H9 (cell line): ENCODE measurements at regions not wholly inside any gene's neighbourhood (a gene's known extent, or its start where the extent isn't known, plus 50 kb on each side); places are given as distances from the start of the nearest gene placed in this dataset.

Experiments used
- DNase-seq: peaks from one replicate; pipeline ENCODE4 v3.0.0-alpha.2; 2017
- H2AFZ ChIP-seq: one replicate; pipeline ENCODE4 v1.6.1; 2013; ENCODE audit warnings: mild to moderate bottlenecking, low read length, control low read depth, moderate library complexity
- H2AK5ac ChIP-seq: 2 replicates; pipeline ENCODE4 v1.6.1; 2013; ENCODE audit warnings: low read length, control low read depth, mixed read lengths; ENCODE audit not compliant: insufficient read length
- H2BK120ac ChIP-seq: one replicate; pipeline ENCODE4 v1.6.1; 2013; ENCODE audit warnings: low read depth, mild to moderate bottlenecking, low read length, control low read depth, inconsistent platforms; ENCODE audit not compliant: poor library complexity, severe bottlenecking
- H2BK12ac ChIP-seq: 2 replicates; pipeline ENCODE4 v1.6.1; 2013; ENCODE audit warnings: low read length, control low read depth, mixed read lengths, low read depth; ENCODE audit not compliant: insufficient read length
- H2BK15ac ChIP-seq: 2 replicates; pipeline ENCODE4 v1.6.1; 2013; ENCODE audit warnings: low read depth, low read length, control low read depth
- H2BK20ac ChIP-seq: one replicate; pipeline ENCODE4 v1.6.1; 2013; ENCODE audit warnings: low read depth, mild to moderate bottlenecking, low read length, control low read depth, inconsistent platforms; ENCODE audit not compliant: poor library complexity, severe bottlenecking
- H2BK5ac ChIP-seq: 2 replicates; pipeline ENCODE4 v1.6.1; 2013; ENCODE audit warnings: low read length, control low read depth, mixed read lengths; ENCODE audit not compliant: insufficient read length
- H3K14ac ChIP-seq: 2 replicates; pipeline ENCODE4 v1.6.1; 2013; ENCODE audit warnings: low read length, control low read depth; ENCODE audit not compliant: insufficient read depth
- H3K18ac ChIP-seq: 2 replicates; pipeline ENCODE4 v1.6.1; 2013; ENCODE audit warnings: low read depth, mild to moderate bottlenecking, mixed read lengths, low read length, control low read depth; ENCODE audit not compliant: insufficient read length
- H3K23ac ChIP-seq: 2 replicates; pipeline ENCODE4 v1.6.1; 2013; ENCODE audit warnings: low read length, control low read depth, mixed read lengths, low read depth; ENCODE audit not compliant: insufficient read length
- H3K23me2 ChIP-seq: 2 replicates; pipeline ENCODE4 v1.6.1; 2013; ENCODE audit warnings: low read depth, mild to moderate bottlenecking, mixed read lengths, low read length, control low read depth; ENCODE audit not compliant: insufficient read length, poor library complexity, severe bottlenecking
- H3K27ac ChIP-seq: 2 replicates; pipeline ENCODE4 v1.5.1; 2013; ENCODE audit warnings: low read length, control low read depth, mixed read lengths, low read depth; ENCODE audit not compliant: insufficient read length
- H3K27me3 ChIP-seq: 2 replicates; pipeline ENCODE4 v1.6.1; 2013; ENCODE audit warnings: low read length, control low read depth, inconsistent platforms; ENCODE audit not compliant: insufficient read depth
- H3K4ac ChIP-seq: 2 replicates; pipeline ENCODE4 v1.6.1; 2013; ENCODE audit warnings: low read depth, mild to moderate bottlenecking, control low read depth, inconsistent platforms, low read length, moderate library complexity
- H3K4me1 ChIP-seq: 2 replicates; pipeline ENCODE4 v1.6.1; 2013; ENCODE audit warnings: low read length, control low read depth, inconsistent platforms; ENCODE audit not compliant: insufficient read depth
- H3K4me2 ChIP-seq: 2 replicates; pipeline ENCODE4 v1.6.1; 2013; ENCODE audit warnings: low read length, control low read depth, mixed read lengths; ENCODE audit not compliant: insufficient read length, insufficient read depth
- H3K56ac ChIP-seq: 2 replicates; pipeline ENCODE4 v1.6.1; 2013; ENCODE audit warnings: low read depth, mild to moderate bottlenecking, mixed read lengths, low read length, control low read depth; ENCODE audit not compliant: insufficient read length
- H3K79me1 ChIP-seq: 2 replicates; pipeline ENCODE4 v1.6.1; 2013; ENCODE audit warnings: low read depth, mild to moderate bottlenecking, moderate library complexity, low read length, control low read depth, inconsistent platforms; ENCODE audit not compliant: insufficient read depth, poor library complexity, severe bottlenecking
- H3K79me2 ChIP-seq: 2 replicates; pipeline ENCODE4 v1.6.1; 2013; ENCODE audit warnings: low read length, control low read depth, inconsistent platforms; ENCODE audit not compliant: insufficient read depth
- H3K9ac ChIP-seq: 2 replicates; pipeline ENCODE4 v1.6.1; 2013; ENCODE audit warnings: low read length, control low read depth, mixed read lengths; ENCODE audit not compliant: insufficient read length; ENCODE audit errors: extremely low read depth
- H3K9me3 ChIP-seq: one replicate; pipeline ENCODE4 v1.6.1; 2013; ENCODE audit warnings: low read depth, low read length, inconsistent platforms; ENCODE audit not compliant: control insufficient read depth
- H3T11ph ChIP-seq: one replicate; pipeline ENCODE4 v1.6.1; 2013; ENCODE audit warnings: mild to moderate bottlenecking, low read length, control low read depth, inconsistent platforms
- H4K20me1 ChIP-seq: one replicate; pipeline ENCODE4 v1.6.1; 2013; ENCODE audit not compliant: control insufficient read depth, insufficient read length, insufficient read depth
- H4K5ac ChIP-seq: 2 replicates; pipeline ENCODE4 v1.6.1; 2013; ENCODE audit warnings: low read depth, mild to moderate bottlenecking, mixed read lengths, low read length, control low read depth; ENCODE audit not compliant: insufficient read length
- H4K8ac ChIP-seq: replicated peaks from 2 replicates; pipeline ENCODE4 v1.6.1; 2013; ENCODE audit warnings: low read length, control low read depth, mixed read lengths, low read depth; ENCODE audit not compliant: insufficient read length
- H4K91ac ChIP-seq: 2 replicates; pipeline ENCODE4 v1.6.1; 2013; ENCODE audit warnings: low read depth, mild to moderate bottlenecking, moderate library complexity, mixed read lengths, low read length, control low read depth; ENCODE audit not compliant: insufficient read length
- H3K27ac Mint-ChIP-seq, 3 experiments: 2 replicates in 2 of 3; 3 replicates in 1 of 3; pipeline ENCODE4 v1.8.0; 2020 to 2021; ENCODE audit warnings: mixed read lengths in 3 of 3, mild to moderate bottlenecking in 1 of 3, moderate library complexity in 1 of 3
- H3K27me3 Mint-ChIP-seq: 2 replicates; pipeline ENCODE4 v1.8.0; 2021; ENCODE audit warnings: low read depth, mild to moderate bottlenecking, moderate library complexity, mixed read lengths
- H3K36me3 Mint-ChIP-seq, 3 experiments: 2 replicates in 2 of 3; 3 replicates in 1 of 3; pipeline ENCODE4 v1.8.0; 2020 to 2021; ENCODE audit warnings: low read depth in 3 of 3, mixed read lengths in 3 of 3; ENCODE audit not compliant: insufficient read depth in 1 of 3
- H3K4me1 Mint-ChIP-seq, 2 experiments: 2 replicates each; pipeline ENCODE4 v1.8.0; 2020; ENCODE audit warnings: mixed read lengths in 2 of 2
- H3K4me3 Mint-ChIP-seq, 2 experiments: 2 replicates in 1 of 2; 3 replicates in 1 of 2; pipeline ENCODE4 v1.8.0; 2020 to 2021; ENCODE audit warnings: mild to moderate bottlenecking in 2 of 2, mixed read lengths in 2 of 2, moderate library complexity in 1 of 2
- H3K9me3 Mint-ChIP-seq, 2 experiments: 2 replicates in 1 of 2; 3 replicates in 1 of 2; pipeline ENCODE4 v1.8.0; 2020; ENCODE audit warnings: mild to moderate bottlenecking in 2 of 2, mixed read lengths in 2 of 2, moderate library complexity in 1 of 2
- TF ChIP-seq, protein P1 (sequence below): fragments of 200-600 bp; sonication (generic); conservative IDR thresholded peaks from 3 replicates; pipeline ENCODE4 v1.8.0; 2021; ENCODE audit warnings: antibody characterized with exemption, mild to moderate bottlenecking

DNA sequence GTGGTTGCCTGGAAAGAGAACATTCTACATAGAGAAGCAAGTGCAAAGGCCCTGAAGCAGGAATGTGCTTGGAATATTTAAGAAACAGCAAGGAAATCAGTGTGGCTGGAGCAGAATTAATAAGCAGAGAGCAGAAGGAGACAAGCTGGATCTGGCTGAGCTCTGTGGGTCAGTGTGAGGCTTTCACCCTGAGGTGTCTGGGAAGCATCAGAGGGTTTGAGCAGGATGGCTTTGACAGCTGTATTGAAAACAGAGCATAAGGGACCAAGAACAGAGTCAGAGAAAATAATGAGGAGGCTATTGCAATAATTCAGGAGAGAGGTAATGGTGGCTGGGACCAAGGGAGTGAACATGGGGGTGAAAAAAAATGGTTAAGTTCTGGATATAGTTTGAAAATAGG, 199.6 kb downstream of the NXPE2 start:
- Histone ChIP-seq H2AFZ (no peak overlapping the region), H3K14ac (no peak overlapping the region), H3K23ac (no peak overlapping the region), H3T11ph (no peak overlapping the region), H2BK12ac (no peak overlapping the region), H3K18ac (no peak overlapping the region), H2BK120ac (no peak overlapping the region), H3K27me3 (no peaks in the 10 kb centered on the region), H3K9me3 (no peaks in the 10 kb centered on the region), H4K8ac (no peak overlapping the region), H4K91ac (no peak overlapping the region), H3K23me2 (no peaks in the 10 kb centered on the region), H2BK15ac (no peak overlapping the region), H3K27ac (no peak overlapping the region), H3K4me1 (no peaks in the 10 kb centered on the region), H3K4me2 (no peak overlapping the region), H3K4ac (no peak overlapping the region), H3K56ac (no peak overlapping the region), H3K79me2 (no peaks in the 10 kb centered on the region), H3K79me1 (no peaks in the 10 kb centered on the region), H3K9ac (no peak overlapping the region), H2BK20ac (no peak overlapping the region), H4K20me1 (no peaks in the 10 kb centered on the region), H4K5ac (no peak overlapping the region), H2AK5ac (no peak overlapping the region), H2BK5ac (no peak overlapping the region)
- Mint-ChIP-seq H3K27ac (no peak overlapping the region), H3K4me3 (no peak overlapping the region), H3K4me1 (no peaks in the 10 kb centered on the region), H3K27me3 (peaks cover 5% of the 10 kb centered on the region), H3K36me3 (no peaks in the 10 kb centered on the region), H3K9me3 (no peaks in the 10 kb centered on the region)
- no peak for DNase-seq
- TF ChIP-seq, protein P1, sequence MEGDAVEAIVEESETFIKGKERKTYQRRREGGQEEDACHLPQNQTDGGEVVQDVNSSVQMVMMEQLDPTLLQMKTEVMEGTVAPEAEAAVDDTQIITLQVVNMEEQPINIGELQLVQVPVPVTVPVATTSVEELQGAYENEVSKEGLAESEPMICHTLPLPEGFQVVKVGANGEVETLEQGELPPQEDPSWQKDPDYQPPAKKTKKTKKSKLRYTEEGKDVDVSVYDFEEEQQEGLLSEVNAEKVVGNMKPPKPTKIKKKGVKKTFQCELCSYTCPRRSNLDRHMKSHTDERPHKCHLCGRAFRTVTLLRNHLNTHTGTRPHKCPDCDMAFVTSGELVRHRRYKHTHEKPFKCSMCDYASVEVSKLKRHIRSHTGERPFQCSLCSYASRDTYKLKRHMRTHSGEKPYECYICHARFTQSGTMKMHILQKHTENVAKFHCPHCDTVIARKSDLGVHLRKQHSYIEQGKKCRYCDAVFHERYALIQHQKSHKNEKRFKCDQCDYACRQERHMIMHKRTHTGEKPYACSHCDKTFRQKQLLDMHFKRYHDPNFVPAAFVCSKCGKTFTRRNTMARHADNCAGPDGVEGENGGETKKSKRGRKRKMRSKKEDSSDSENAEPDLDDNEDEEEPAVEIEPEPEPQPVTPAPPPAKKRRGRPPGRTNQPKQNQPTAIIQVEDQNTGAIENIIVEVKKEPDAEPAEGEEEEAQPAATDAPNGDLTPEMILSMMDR: no peak
